ENCODE measurements at regions not wholly inside any gene's neighbourhood (a gene's known extent, or its start where the extent isn't known, plus 50 kb on each side); places are given as distances from the start of the nearest gene placed in this dataset.

- no peak for DNase-seq
Observed at GRCh38 chr18:39918847-39919246, 2036.2 kb upstream of the PIK3C3 start.

- DNase-seq: no peak
Observed at GRCh38 chr18:39913672-39914366, 2041.2 kb upstream of the PIK3C3 start.

- no peak for DNase-seq
Observed at GRCh38 chr18:39911716-39912115, 2043.3 kb upstream of the PIK3C3 start.

- DNase-seq: no peak
Observed at GRCh38 chr18:39909706-39910105, 2045.3 kb upstream of the PIK3C3 start.

GRCh38 chr18:39886136-39886535, 2068.9 kb upstream of the PIK3C3 start:
- no peak for DNase-seq

- DNase-seq: no peak
Observed at GRCh38 chr18:39872651-39873050, 2082.4 kb upstream of the PIK3C3 start.

GRCh38 chr18:39871961-39872360, 2083.1 kb upstream of the PIK3C3 start:
- DNase-seq: no peak

GRCh38 chr18:39870591-39870990, 2084.4 kb upstream of the PIK3C3 start:
- no peak for DNase-seq

GRCh38 chr18:39863916-39864315, 2091.1 kb upstream of the PIK3C3 start:
- DNase-seq: peak; percentile 16 to 61

GRCh38 chr18:39862341-39862740, 2092.7 kb upstream of the PIK3C3 start:
- no peak for DNase-seq

GRCh38 chr18:39854291-39854690, 2100.7 kb upstream of the PIK3C3 start:
- DNase-seq: no peak

- no peak for DNase-seq
Observed at GRCh38 chr18:39846265-39846664, 2108.8 kb upstream of the PIK3C3 start.

GRCh38 chr18:39845631-39846030, 2109.4 kb upstream of the PIK3C3 start:
- no peak for DNase-seq

GRCh38 chr18:39845106-39845505, 2109.9 kb upstream of the PIK3C3 start:
- no peak for DNase-seq

- DNase-seq: peak in 1 of 2 experiments; percentile 9
Observed at GRCh38 chr18:39843546-39843945, 2111.5 kb upstream of the PIK3C3 start.

- DNase-seq: no peak
Observed at GRCh38 chr18:39842366-39842914, 2112.6 kb upstream of the PIK3C3 start.

GRCh38 chr18:39841482-39842365, 2113.3 kb upstream of the PIK3C3 start:
- DNase-seq: peak in 1 of 2 experiments; percentile 58

- peak in 1 of 2 experiments; percentile 58 for DNase-seq
Observed at GRCh38 chr18:39840856-39841481, 2114.1 kb upstream of the PIK3C3 start.

GRCh38 chr18:39840406-39840805, 2114.6 kb upstream of the PIK3C3 start:
- DNase-seq: no peak

GRCh38 chr18:39839782-39840181, 2115.3 kb upstream of the PIK3C3 start:
- DNase-seq: no peak

- no peak for DNase-seq
Observed at GRCh38 chr18:39838831-39839230, 2116.2 kb upstream of the PIK3C3 start.

- no peak for DNase-seq
Observed at GRCh38 chr18:39835303-39836030, 2119.6 kb upstream of the PIK3C3 start.

- DNase-seq: no peak
Observed at GRCh38 chr18:39834636-39835035, 2120.4 kb upstream of the PIK3C3 start.

Measured in cerebellar nuclear complex (tissue), 1 donor.